Prostate gland (tissue), 2 donors: ENCODE measurements at regions not wholly inside any gene's neighbourhood (a gene's known extent, or its start where the extent isn't known, plus 50 kb on each side); places are given as distances from the start of the nearest gene placed in this dataset.

Source experiments
- DNase-seq: peaks from one replicate; pipeline ENCODE4 v3.0.0-alpha.2; 2019; ENCODE audit warnings: low spot score
- H3K27ac ChIP-seq, 2 donors: fragments of 200-600 bp; sonication (generic); 2 replicates each; pipeline ENCODE4 v1.5.1; 2017 to 2019
- H3K27me3 ChIP-seq: fragments of 200-600 bp; sonication (generic); replicated peaks from 2 replicates; pipeline ENCODE4 v1.5.1; 2019; ENCODE audit not compliant: insufficient read depth
- H3K36me3 ChIP-seq, 2 donors: fragments of 200-600 bp; sonication (generic); 1 replicate in 1 of 2; 2 replicates in 1 of 2; pipeline versions ENCODE4 v1.5.1 to v1.8.1; 2017 to 2019
- H3K4me1 ChIP-seq: fragments of 200-600 bp; sonication (generic); replicated peaks from 2 replicates; pipeline ENCODE4 v1.5.1; 2019
- H3K4me3 ChIP-seq, 2 donors: fragments of 200-600 bp; sonication (generic); 2 replicates each; pipeline ENCODE4 v1.5.1; 2017 to 2019
- H3K9me3 ChIP-seq: fragments of 200-600 bp; sonication (generic); 2 replicates; pipeline ENCODE4 v1.5.1; 2017
- CTCF ChIP-seq, 4 experiments: fragments of 200-600 bp in 2 of 4; fragments of 450-650 bp in 2 of 4; sonication (generic) in 2 of 4; IDR thresholded peaks; 1 replicate in 3 of 4; 2 replicates in 1 of 4; pipeline ENCODE4 v1.5.1; 2016 to 2019; ENCODE audit warnings: antibody characterized with exemption in 4 of 4, mild to moderate bottlenecking in 2 of 4, moderate library complexity in 2 of 4
- POLR2A ChIP-seq: fragments of 450-650 bp; IDR thresholded peaks from one replicate; pipeline ENCODE4 v1.6.1; 2016; ENCODE audit warnings: antibody characterized with exemption, mild to moderate bottlenecking
- POLR2AphosphoS5 ChIP-seq: sonication (generic); formaldehyde crosslinking; IDR thresholded peaks from one replicate; pipeline ENCODE4 v1.6.1; 2017; ENCODE audit warnings: antibody characterized with exemption
- WGBS: methylation state at CpG from one replicate; pipeline ENCODE4 v1.1.5; 2018; 5-methylcytosine and 5-hydroxymethylcytosine counted together
- intact Hi-C: fragments of 100-400 bp; cut with DNase I; formaldehyde crosslinking; loops from one replicate; pipeline ENCODE4 v1.14.2; 2022

GRCh38 chr4:148770377-148770776 lies 328.2 kb upstream of the NR3C2 start:
- DNase-seq, result no peak
- no peak overlapping the region for H3K4me3 ChIP-seq
- H3K4me1 ChIP-seq, result no peaks in the 10 kb centered on the region
- no peak overlapping the region for H3K27ac ChIP-seq
- H3K36me3 ChIP-seq, result no peaks in the 10 kb centered on the region
- no peaks in the 10 kb centered on the region for H3K27me3 ChIP-seq
- no peaks in the 10 kb centered on the region for H3K9me3 ChIP-seq
- intact Hi-C loops, result no loop called here
- TF ChIP-seq POLR2AphosphoS5, result no peak
- no peak for TF ChIP-seq POLR2A
- TF ChIP-seq CTCF (IDR thresholded peaks at IDR 0.05), result no peak

- TF ChIP-seq POLR2AphosphoS5, result no peak
- no peak for TF ChIP-seq CTCF (IDR thresholded peaks at IDR 0.05)
- TF ChIP-seq POLR2A, result no peak
- intact Hi-C loops, result no loop called here
- Histone ChIP-seq H3K36me3 (no peaks in the 10 kb centered on the region), H3K4me1 (no peaks in the 10 kb centered on the region), H3K27ac (no peak overlapping the region), H3K27me3 (no peaks in the 10 kb centered on the region), H3K4me3 (no peak overlapping the region), H3K9me3 (no peaks in the 10 kb centered on the region)
- DNase-seq, result no peak
- 45% methylated on average over 2 of the region's 2 CpGs for WGBS
These were observed 322.5 kb upstream of the NR3C2 start for GRCh38 chr4:148764720-148765119.

DNA sequence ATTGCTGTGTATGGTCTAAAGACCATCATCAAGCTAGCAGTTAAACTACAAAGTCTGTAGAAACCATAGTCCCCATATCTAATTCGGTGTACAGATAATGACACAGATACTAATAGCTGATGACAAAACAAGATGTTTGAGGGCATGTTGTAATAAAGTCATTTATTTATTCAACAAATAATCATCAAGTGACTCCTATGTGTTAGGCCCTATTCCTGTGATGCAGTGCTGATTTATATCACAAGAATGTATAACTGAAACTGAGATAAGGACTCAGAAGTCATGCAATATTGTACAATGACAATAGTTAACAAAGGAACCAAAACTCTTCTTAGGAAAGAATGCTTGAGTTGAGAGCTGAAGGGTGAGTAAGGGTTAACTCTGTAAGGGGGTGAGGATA lies 315.0 kb upstream of the NR3C2 start:
- WGBS, result 90% methylated on average over 1 of the region's 1 CpG
- H3K27ac ChIP-seq, result no peak overlapping the region
- no peaks in the 10 kb centered on the region for H3K9me3 ChIP-seq
- no peak overlapping the region for H3K4me3 ChIP-seq
- DNase-seq, result no peak
- TF ChIP-seq POLR2A (no peak), CTCF (IDR thresholded peaks at IDR 0.05) (no peak)
- H3K4me1 ChIP-seq, result no peaks in the 10 kb centered on the region
- H3K27me3 ChIP-seq, result no peaks in the 10 kb centered on the region
- intact Hi-C loops, result no loop called here
- H3K36me3 ChIP-seq, result no peaks in the 10 kb centered on the region

DNA sequence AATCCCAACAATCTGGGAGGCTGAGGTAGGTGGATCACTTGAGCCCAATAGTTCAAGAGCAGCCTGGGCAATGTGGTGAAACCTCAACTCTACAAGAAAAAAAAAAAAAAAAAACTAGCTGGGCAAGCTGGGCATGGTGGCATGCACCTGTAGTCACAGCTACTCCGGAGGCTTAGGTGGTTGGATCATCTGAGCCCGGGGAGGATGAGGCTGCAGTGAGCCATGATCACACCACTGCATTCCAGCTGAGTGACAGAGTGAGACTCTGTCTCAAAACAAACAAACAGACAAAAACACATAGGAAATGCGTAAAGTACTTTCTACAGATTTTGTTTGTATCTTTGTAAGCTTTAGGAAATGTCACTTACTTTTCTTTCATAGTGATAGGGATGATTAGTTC lies 307.2 kb upstream of the NR3C2 start:
- Histone ChIP-seq H3K4me1 (no peaks in the 10 kb centered on the region), H3K27ac (no peak overlapping the region), H3K4me3 (no peak overlapping the region), H3K9me3 (no peaks in the 10 kb centered on the region), H3K36me3 (no peaks in the 10 kb centered on the region), H3K27me3 (no peaks in the 10 kb centered on the region)
- WGBS, result 82% methylated on average over 3 of the region's 3 CpGs
- DNase-seq, result no peak
- intact Hi-C loops, result no loop called here
- no peak for TF ChIP-seq POLR2AphosphoS5

DNA sequence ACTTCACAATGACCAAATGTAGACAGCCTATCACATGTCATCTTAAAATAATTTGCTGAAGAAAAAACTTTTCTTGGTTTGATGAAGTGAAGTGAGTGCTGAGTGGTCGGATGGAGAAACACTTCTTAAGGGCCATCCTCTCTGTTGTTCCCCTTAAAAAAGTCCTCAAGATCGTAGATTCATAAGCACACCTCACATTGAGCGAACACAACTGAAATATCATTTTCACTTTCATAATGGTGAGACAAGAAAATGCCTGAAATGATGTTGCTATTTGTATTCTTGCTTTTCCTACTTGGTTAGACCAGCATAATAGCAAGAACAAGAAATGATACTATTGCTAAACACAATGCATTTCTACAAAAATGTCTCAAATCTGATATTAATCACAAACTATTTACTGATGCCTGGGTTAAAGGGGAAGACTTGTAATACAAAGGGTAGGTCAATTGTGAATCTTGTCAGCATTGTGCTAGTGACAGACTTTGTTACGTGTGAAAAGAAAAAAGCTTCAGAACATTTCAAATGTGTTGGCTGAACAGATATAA lies 305.6 kb upstream of the NR3C2 start:
- DNase-seq, result no peak
- Histone ChIP-seq H3K36me3 (no peaks in the 10 kb centered on the region), H3K9me3 (no peaks in the 10 kb centered on the region), H3K4me3 (no peak overlapping the region), H3K27me3 (no peaks in the 10 kb centered on the region), H3K4me1 (no peaks in the 10 kb centered on the region), H3K27ac (no peak overlapping the region)
- 64% methylated on average over 4 of the region's 4 CpGs for WGBS
- intact Hi-C loops, result no loop called here
- no peak for TF ChIP-seq POLR2A
- TF ChIP-seq CTCF (IDR thresholded peaks at IDR 0.05), result no peak
- TF ChIP-seq POLR2AphosphoS5, result no peak
